ENCODE measurements at regions not wholly inside any gene's neighbourhood (a gene's known extent, or its start where the extent isn't known, plus 50 kb on each side); places are given as distances from the start of the nearest gene placed in this dataset.

DNA sequence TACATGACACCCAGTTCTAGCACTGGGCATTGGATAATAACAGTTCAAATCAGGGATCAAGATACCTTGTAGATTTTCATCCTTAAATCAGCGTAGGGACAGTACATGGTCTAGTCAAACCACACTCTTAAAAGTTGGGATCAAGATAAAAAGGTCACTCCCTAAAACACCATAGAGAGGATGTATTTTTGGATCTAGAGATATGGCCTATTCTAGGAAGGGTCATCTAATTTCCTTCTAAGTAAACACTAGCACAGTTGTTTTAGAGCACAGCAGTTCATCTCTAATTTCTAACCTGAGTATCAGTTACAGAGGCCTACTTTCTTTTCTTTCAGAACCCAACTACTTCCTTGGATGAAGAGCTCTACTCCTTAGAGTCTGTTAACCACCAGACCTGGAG, 166.4 kb upstream of the GRIN3A start:
- TF ChIP-seq POLR2AphosphoS5 (IDR thresholded peaks at IDR 0.05; ENCODE audit: low read depth, low read length): no peak
- TF ChIP-seq POLR2A (IDR thresholded peaks at IDR 0.05; ENCODE audit: low read depth, low read length): no peak
- TF ChIP-seq POU2F2 (IDR thresholded peaks at IDR 0.05; ENCODE audit: low read depth, low read length): no peak

Data from GM12891 (cell line).